Loucy (cell line): ENCODE measurements at regions not wholly inside any gene's neighbourhood (a gene's known extent, or its start where the extent isn't known, plus 50 kb on each side); places are given as distances from the start of the nearest gene placed in this dataset.

Experiments
- H2AFZ ChIP-seq: fragments of 200-600 bp; sonication (generic); 2 replicates; pipeline ENCODE4 v1.6.0; 2016; ENCODE audit warnings: antibody characterized with exemption, mild to moderate bottlenecking, low read length, moderate library complexity
- H3F3A ChIP-seq: fragments of 200-600 bp; 2 replicates; pipeline ENCODE4 v1.6.0; 2016; ENCODE audit warnings: antibody characterized with exemption, low read depth, mild to moderate bottlenecking
- H3K27me3 ChIP-seq: fragments of 200-600 bp; sonication (generic); 2 replicates; pipeline ENCODE4 v1.6.1; 2014; ENCODE audit warnings: low read length, mild to moderate bottlenecking; ENCODE audit not compliant: insufficient read depth, poor library complexity, severe bottlenecking
- H3K36me3 ChIP-seq: fragments of 200-600 bp; sonication (generic); 2 replicates; pipeline ENCODE4 v1.6.1; 2016; ENCODE audit warnings: low read length; ENCODE audit not compliant: insufficient read depth
- H3K4me1 ChIP-seq: fragments of 200-600 bp; sonication (generic); 2 replicates; pipeline ENCODE4 v1.5.1; 2014; ENCODE audit warnings: low read length, mild to moderate bottlenecking; ENCODE audit not compliant: insufficient read depth, poor library complexity, severe bottlenecking
- H3K4me2 ChIP-seq: fragments of 200-600 bp; sonication (generic); 2 replicates; pipeline ENCODE4 v1.6.0; 2014; ENCODE audit warnings: antibody characterized with exemption, low read length, low read depth, mild to moderate bottlenecking; ENCODE audit not compliant: poor library complexity, severe bottlenecking
- H3K4me3 ChIP-seq: fragments of 200-600 bp; sonication (generic); 2 replicates; pipeline ENCODE4 v1.5.1; 2014; ENCODE audit warnings: low read length, mild to moderate bottlenecking, mixed read lengths; ENCODE audit not compliant: poor library complexity, severe bottlenecking
- H3K79me2 ChIP-seq: fragments of 200-600 bp; sonication (generic); 2 replicates; pipeline ENCODE4 v1.6.1; 2014; ENCODE audit warnings: low read length; ENCODE audit not compliant: insufficient read depth
- H3K9ac ChIP-seq: fragments of 200-600 bp; sonication (generic); 2 replicates; pipeline ENCODE4 v1.6.0; 2014; ENCODE audit warnings: mild to moderate bottlenecking, low read depth, low read length, moderate library complexity; ENCODE audit not compliant: poor library complexity, severe bottlenecking
- H3K9me2 ChIP-seq: fragments of 200-600 bp; sonication (generic); replicated peaks from 2 replicates; pipeline ENCODE4 v1.6.1; 2016; ENCODE audit warnings: low read depth, low read length, mixed read lengths
- H3K9me3 ChIP-seq: fragments of 200-600 bp; sonication (generic); 2 replicates; pipeline ENCODE4 v1.6.1; 2014; ENCODE audit warnings: mild to moderate bottlenecking, antibody characterized with exemption, low read length, low read depth; ENCODE audit not compliant: insufficient read depth
- H4K20me1 ChIP-seq: fragments of 200-600 bp; sonication (generic); 2 replicates; pipeline ENCODE4 v1.6.0; 2014; ENCODE audit warnings: antibody characterized with exemption, low read length, mild to moderate bottlenecking; ENCODE audit not compliant: insufficient read depth, poor library complexity, severe bottlenecking
- CTCF ChIP-seq: fragments of 200-600 bp; sonication (generic); conservative IDR thresholded peaks from 2 replicates; pipeline ENCODE4 v1.5.1; 2014; ENCODE audit warnings: mild to moderate bottlenecking, antibody characterized with exemption, low read length
- EZH2phosphoT487 ChIP-seq: fragments of 200-600 bp; IDR thresholded peaks from 2 replicates; pipeline ENCODE4 v1.6.1; 2018; ENCODE audit warnings: antibody characterized with exemption, mild to moderate bottlenecking, moderate library complexity, borderline replicate concordance

GRCh38 chr11:23730307-23730998, 766.4 kb upstream of the LUZP2 start:
- no peak overlapping the region for H3K9ac ChIP-seq
- no peaks in the 10 kb centered on the region for H3K9me2 ChIP-seq
- no peaks in the 10 kb centered on the region for H3K4me1 ChIP-seq
- no peaks in the 10 kb centered on the region for H3F3A ChIP-seq
- H3K4me3 ChIP-seq = no peak overlapping the region
- H4K20me1 ChIP-seq = no peaks in the 10 kb centered on the region
- H3K9me3 ChIP-seq = no peaks in the 10 kb centered on the region
- H3K4me2 ChIP-seq = no peak overlapping the region
- no peaks in the 10 kb centered on the region for H3K36me3 ChIP-seq
- H2AFZ ChIP-seq = no peak overlapping the region
- no peaks in the 10 kb centered on the region for H3K79me2 ChIP-seq
- TF ChIP-seq EZH2phosphoT487 (no peak), CTCF (no peak)
- no peaks in the 10 kb centered on the region for H3K27me3 ChIP-seq

DNA sequence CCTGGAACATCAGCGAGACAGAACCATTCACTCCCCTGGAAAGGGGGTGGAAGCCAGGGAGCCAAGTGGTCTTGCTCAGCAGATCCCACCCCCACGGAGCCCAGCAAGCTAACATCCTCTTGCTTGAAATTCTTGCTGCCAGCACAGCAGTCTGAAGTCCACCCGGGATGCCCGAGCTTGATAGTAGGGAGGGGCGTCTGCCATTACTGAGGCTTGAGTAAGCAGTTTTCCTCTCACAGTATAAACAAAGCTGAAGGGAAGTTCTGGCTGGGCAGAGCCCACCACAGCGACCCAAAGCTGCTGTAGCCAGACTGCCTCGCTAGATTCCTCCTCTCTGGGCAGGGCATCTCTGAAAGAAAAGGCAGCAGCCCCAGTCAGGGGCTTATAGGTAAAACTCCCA, 764.8 kb upstream of the LUZP2 start:
- Histone ChIP-seq H3K79me2 (no peaks in the 10 kb centered on the region), H3K4me1 (no peaks in the 10 kb centered on the region), H3K27me3 (no peaks in the 10 kb centered on the region), H3K9ac (no peak overlapping the region), H4K20me1 (no peaks in the 10 kb centered on the region), H3K4me3 (no peak overlapping the region), H3K4me2 (no peak overlapping the region), H2AFZ (no peak overlapping the region), H3K9me2 (no peaks in the 10 kb centered on the region), H3K9me3 (no peaks in the 10 kb centered on the region), H3F3A (no peaks in the 10 kb centered on the region), H3K36me3 (no peaks in the 10 kb centered on the region)
- TF ChIP-seq CTCF (no peak), EZH2phosphoT487 (no peak)

DNA sequence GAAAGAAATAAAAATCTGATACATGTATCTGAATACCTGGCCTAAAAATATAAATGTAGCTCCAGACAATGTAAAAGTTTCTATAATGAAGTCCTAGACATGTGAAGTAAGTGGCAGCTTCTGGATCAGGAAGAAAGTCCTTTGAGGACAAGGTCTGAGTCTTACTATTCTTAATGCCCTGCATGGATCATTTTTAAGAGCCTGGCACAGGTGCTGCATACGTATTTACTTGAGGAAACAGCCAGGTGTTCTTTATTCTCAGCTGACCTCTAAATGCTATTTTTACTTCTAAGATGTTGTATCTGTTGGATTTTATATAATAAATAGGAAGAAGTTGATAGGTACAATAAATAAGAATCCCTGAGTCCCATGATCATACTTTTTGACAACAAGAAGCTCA, 750.0 kb upstream of the LUZP2 start:
- Histone ChIP-seq H4K20me1 (no peaks in the 10 kb centered on the region), H3K4me2 (no peak overlapping the region), H3K4me1 (no peaks in the 10 kb centered on the region), H3K79me2 (no peaks in the 10 kb centered on the region), H3K9ac (no peak overlapping the region), H2AFZ (no peak overlapping the region), H3K9me3 (no peaks in the 10 kb centered on the region), H3F3A (no peaks in the 10 kb centered on the region), H3K27me3 (no peaks in the 10 kb centered on the region), H3K36me3 (no peaks in the 10 kb centered on the region), H3K9me2 (no peaks in the 10 kb centered on the region), H3K4me3 (no peak overlapping the region)
- TF ChIP-seq CTCF (no peak), EZH2phosphoT487 (no peak)
